Large intestine (tissue), 3 donors: ENCODE measurements at regions not wholly inside any gene's neighbourhood (a gene's known extent, or its start where the extent isn't known, plus 50 kb on each side); places are given as distances from the start of the nearest gene placed in this dataset.

Experiments used
- DNase-seq, 2 donors: peaks; one replicate each; pipeline versions ENCODE4 v3.0.0 to v3.0.0-alpha.2; 2013
- H3K27ac ChIP-seq: one replicate; pipeline ENCODE4 v1.5.1; 2013; ENCODE audit warnings: low read length
- H3K27me3 ChIP-seq: 2 replicates; pipeline ENCODE4 v1.6.1; 2013; ENCODE audit warnings: low read length; ENCODE audit not compliant: control insufficient read depth, insufficient read depth
- H3K36me3 ChIP-seq: 2 replicates; pipeline ENCODE4 v1.6.1; 2013; ENCODE audit warnings: low read length; ENCODE audit not compliant: control insufficient read depth, insufficient read depth
- H3K4me1 ChIP-seq: one replicate; pipeline ENCODE4 v1.6.1; 2013; ENCODE audit warnings: low read length; ENCODE audit not compliant: control insufficient read depth, insufficient read depth
- H3K4me3 ChIP-seq: one replicate; pipeline ENCODE4 v1.5.1; 2013; ENCODE audit warnings: low read length
- H3K9me3 ChIP-seq: one replicate; pipeline ENCODE4 v1.6.1; 2013; ENCODE audit warnings: mild to moderate bottlenecking, low read depth, low read length, moderate library complexity; ENCODE audit not compliant: control insufficient read depth
- WGBS: methylation state at CpG from one replicate; pipeline ENCODE4 v1.1.5; 2013; ENCODE audit warnings: low lambda C conversion rate; ENCODE audit not compliant: insufficient coverage; 5-methylcytosine and 5-hydroxymethylcytosine counted together

GRCh38 chr6:128573036-128573435, 52.6 kb upstream of the PTPRK start:
- Histone ChIP-seq H3K27me3 (no peaks in the 10 kb centered on the region), H3K4me3 (no peak overlapping the region), H3K9me3 (no peaks in the 10 kb centered on the region), H3K4me1 (no peaks in the 10 kb centered on the region), H3K27ac (no peak overlapping the region), H3K36me3 (no peaks in the 10 kb centered on the region)
- WGBS, result 100% methylated on average over 1 of the region's 8 CpGs
- no peak for DNase-seq

- H3K27ac ChIP-seq, result no peak overlapping the region
- no peaks in the 10 kb centered on the region for H3K36me3 ChIP-seq
- H3K4me3 ChIP-seq, result no peak overlapping the region
- DNase-seq, result no peak
- H3K9me3 ChIP-seq, result no peaks in the 10 kb centered on the region
- H3K4me1 ChIP-seq, result no peaks in the 10 kb centered on the region
- no peaks in the 10 kb centered on the region for H3K27me3 ChIP-seq
- WGBS, result no CpG with 5 or more reads among the region's 1 CpG
Observed at GRCh38 chr6:128572294-128572693, 51.9 kb upstream of the PTPRK start.

- H3K4me3 ChIP-seq, result no peak overlapping the region
- H3K27me3 ChIP-seq, result no peaks in the 10 kb centered on the region
- no peaks in the 10 kb centered on the region for H3K4me1 ChIP-seq
- H3K9me3 ChIP-seq, result no peaks in the 10 kb centered on the region
- WGBS, result no CpG with 5 or more reads among the region's 3 CpGs
- DNase-seq, result no peak
- H3K36me3 ChIP-seq, result no peaks in the 10 kb centered on the region
- no peak overlapping the region for H3K27ac ChIP-seq
Observed at GRCh38 chr6:128570680-128571063, 50.3 kb upstream of the PTPRK start.

DNA sequence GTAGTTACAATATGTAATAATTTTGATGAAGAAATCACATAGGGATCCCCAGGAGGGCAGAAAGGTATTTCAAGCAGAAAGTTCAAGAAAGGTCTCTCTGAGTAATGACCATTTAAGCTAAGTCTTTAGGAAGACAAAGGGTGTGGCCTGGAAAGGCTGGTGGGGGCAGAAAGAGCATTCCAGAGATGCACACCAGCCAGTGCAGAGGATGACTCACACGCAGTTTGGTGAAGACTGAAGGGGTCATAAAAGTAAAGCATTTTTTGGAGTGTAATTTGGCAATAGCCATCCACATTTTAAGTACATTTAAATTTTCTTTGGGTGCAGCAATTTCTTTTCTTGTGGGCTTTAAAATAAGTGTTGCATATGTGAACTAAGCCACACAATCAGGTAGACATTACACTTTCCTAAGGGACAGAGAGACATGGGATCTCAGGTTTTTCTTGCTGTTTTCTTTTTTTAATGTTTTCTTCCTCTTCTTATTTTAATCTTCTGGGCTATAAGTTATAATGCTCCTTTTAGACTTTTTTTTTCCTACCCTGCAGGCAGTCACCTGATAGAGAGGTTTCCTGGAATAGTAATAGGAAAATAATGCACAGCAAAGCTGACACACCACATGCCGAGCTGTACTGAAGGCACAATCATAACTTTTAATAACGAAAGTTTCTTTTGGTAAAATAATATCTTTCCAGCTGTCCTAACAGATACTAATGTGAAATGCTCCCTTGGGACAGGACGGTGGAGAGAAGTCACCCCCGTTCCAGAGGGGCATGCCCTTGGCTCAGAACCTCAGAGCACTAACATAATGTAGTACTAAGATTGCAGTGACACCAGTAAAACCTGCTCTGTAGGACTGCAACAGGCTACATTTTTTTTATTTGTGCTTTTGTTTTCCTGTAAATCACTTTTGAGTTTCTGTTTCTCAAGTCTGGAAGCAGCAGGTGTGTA, 49.6 kb upstream of the PTPRK start:
- no peak for DNase-seq
- no peak overlapping the region for H3K27ac ChIP-seq
- no peaks in the 10 kb centered on the region for H3K36me3 ChIP-seq
- 83% methylated on average over 1 of the region's 5 CpGs for WGBS
- H3K27me3 ChIP-seq, result no peaks in the 10 kb centered on the region
- H3K4me1 ChIP-seq, result no peaks in the 10 kb centered on the region
- no peaks in the 10 kb centered on the region for H3K9me3 ChIP-seq
- H3K4me3 ChIP-seq, result no peak overlapping the region
